GM21786 (cell line): ENCODE measurements at regions not wholly inside any gene's neighbourhood (a gene's known extent, or its start where the extent isn't known, plus 50 kb on each side); places are given as distances from the start of the nearest gene placed in this dataset.
"Not testable (repeated sequence)": the region's sequence is repeated elsewhere in the genome, so short reads cannot be mapped to it uniquely, and the experiment has no call there.

ENCODE experiments used
- ATAC-seq: cut with Tn5 transposase; IDR thresholded peaks from one replicate; pipeline ENCODE4 v1.9.1; 2021; ENCODE audit not compliant: unreplicated experiment

DNA sequence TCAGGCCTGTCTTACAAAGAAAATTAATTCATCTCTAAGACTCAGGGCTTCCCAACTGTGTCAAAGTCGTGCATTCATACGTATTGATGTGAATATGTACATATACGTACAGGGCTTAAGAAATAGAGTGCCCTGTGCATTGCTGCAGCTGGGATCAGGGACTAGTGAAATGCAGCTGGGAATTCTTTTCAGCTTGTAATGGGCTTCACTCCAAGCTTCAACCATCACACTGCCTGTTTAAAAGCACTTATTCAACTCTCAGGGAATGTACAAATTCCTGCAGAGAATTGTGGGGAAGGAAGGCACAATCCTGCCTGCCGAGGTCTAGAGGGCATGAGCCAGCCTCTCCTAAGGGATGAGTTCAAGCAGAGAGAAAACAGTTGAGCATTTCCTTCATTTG, 59.6 kb upstream of the MAN2A1 start:
- ATAC-seq = no peak

DNA sequence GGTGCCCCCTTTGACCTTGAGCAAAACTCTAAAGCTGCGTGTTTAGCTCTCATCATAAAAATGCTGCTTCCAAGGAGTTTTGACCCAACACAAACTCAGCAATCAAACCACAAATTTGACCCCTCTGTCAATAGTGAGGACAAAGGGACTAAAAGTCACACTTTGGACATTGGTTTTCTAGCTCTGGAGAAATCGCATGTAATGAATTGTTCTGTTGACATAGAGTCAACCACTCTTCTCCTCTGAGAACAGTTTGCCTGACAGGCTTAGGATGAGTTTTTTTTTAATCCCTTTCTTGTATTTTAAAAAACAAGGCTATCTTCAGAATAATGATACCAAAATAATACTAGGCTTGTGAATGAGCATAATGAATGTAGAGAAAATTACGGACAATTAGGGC, 61.1 kb upstream of the MAN2A1 start:
- ATAC-seq = no peak

DNA sequence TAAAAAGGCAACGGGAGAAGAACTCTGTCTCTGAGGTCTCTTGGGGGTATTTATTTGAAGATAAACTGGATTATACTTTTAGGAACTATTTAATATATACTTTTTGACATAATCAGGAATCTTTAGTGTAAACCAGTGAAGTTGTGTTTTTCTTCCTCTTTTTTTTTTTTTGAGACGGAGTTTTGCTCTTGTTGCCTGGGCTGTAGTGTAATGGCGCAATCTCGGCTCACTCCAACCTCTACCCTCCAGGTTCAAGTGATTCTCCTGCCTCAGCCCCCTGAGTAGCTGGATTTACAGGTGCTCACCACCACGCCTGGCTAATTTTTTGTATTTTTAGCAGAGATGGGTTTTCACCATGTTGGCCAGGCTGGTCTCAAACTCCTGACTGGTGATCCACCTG, 68.5 kb upstream of the MAN2A1 start:
- ATAC-seq = not testable (repeated sequence)

DNA sequence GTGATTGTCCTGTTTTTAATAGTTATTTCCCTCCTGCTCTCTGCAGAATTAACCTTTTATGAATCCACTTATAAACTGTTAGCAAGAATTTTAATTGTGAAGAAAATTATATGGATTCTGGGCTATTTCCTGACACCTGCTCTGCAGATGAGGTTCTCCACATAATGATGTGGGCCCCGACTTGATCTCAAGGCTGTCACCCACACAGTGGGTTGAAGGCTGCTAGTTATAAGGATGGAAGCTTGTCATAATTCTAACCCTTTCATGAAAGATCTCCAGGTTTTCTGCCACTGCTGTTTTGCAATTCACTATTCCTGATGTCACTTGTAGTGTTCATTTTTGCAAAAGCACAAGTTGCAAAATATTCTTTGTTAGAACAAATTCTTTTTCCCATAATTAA, 69.1 kb upstream of the MAN2A1 start:
- ATAC-seq = no peak

DNA sequence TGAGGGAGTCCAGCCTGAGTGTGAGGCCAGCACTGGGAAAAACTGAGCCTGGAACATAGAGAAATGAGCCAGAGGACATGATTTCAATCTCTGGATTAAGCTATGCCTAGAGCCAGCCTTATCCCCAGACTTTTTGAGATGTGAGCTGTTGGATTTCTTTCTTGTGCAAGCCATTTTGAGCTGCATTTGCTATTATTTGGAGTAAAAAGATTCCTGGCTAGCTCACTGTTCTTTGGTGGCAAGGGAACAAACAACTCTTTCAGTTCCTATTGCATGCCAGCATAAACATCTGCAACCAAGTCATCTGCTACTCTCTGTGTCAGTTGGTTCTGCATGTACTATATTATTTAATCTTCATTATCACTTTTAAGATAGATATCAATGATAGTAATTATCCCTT, 70.1 kb upstream of the MAN2A1 start:
- ATAC-seq = no peak

DNA sequence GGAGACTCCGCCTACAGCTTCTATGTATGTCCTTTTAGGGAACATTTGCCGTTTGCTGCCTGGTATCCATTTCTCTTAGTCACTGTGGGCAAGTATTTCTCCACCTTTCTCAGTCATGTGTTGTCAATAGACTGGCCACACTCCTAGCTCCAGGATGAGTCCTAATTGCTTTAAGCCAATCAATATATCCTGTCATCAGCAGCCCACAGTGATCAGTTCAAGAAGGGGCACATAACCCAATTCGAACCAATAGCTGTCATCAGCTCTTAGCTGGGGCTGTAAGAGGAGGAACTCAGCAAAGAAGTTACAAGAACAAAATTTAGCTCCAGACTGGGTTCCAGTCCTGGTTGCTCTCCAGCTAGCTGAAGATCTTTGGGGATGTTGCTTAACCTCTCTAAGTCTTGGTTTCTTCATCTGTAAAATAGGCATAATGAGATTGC, 70.7 kb upstream of the MAN2A1 start:
- ATAC-seq = no peak

DNA sequence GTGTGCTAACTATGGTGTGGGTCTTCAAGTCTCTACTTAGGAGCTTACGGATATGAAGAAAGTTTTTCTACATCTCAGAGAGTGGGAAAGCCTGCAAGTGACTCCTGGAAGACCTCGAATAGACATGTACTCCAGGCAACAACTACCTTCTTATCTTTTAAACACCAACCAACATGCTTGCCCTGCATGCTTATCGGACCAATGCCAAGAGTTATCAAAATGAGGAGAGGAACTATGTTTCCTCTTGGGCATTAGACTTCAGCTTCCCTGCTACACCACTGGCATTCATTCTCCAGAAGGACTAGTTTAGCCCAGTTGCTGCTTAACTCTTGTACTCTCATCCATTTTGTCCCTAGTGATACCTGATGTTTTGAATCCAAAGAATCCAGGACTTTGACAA, 74.7 kb upstream of the MAN2A1 start:
- ATAC-seq = no peak

DNA sequence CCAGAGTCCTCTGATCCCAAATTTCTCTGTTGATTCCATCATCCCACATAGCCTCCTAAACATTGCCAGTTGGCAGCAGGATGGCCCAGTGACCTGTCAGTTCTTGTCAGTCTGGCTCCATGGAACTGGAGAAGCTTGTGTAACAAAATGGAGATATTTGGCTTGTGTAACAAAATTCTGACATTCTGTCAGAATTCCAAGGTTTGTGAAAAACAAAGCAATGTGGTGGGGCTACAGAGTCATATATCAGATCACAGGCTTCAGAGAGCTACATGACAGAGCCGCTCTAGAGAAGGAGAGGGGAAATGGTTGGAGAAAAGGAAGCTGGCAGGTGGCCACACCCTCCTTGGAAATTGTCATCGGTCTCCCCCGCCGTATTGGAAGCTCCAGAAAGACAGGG, 75.4 kb upstream of the MAN2A1 start:
- no peak for ATAC-seq

DNA sequence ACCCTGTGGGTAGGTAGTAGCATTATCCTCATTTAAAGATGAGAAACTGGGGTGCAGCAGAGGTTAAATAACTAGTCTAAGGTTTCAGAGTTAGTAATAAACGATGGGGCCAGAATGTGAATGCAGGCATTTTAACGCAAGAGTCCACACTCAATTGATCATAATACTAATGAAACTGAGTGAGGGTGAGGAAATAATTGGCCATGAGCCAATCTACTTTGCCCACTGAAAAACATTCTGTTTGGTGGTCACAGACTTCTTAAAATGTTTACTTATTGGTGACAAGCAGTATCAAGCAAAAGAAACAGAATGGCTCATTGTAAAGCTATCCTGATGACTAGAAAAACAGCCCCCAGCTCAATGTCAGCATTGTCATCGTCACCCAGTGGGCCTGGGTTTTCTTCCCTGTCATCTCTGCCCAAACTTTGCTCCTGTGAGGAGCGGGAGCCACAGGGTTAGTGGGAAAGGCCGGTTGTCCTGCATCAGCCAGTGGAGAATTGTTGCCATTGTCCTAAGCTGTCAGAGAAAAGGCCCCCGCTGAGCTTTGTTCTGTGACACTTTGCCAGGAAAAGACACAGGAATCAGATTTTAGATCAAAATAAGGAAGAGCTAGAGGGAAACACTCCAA, 77.3 kb upstream of the MAN2A1 start:
- no peak for ATAC-seq

DNA sequence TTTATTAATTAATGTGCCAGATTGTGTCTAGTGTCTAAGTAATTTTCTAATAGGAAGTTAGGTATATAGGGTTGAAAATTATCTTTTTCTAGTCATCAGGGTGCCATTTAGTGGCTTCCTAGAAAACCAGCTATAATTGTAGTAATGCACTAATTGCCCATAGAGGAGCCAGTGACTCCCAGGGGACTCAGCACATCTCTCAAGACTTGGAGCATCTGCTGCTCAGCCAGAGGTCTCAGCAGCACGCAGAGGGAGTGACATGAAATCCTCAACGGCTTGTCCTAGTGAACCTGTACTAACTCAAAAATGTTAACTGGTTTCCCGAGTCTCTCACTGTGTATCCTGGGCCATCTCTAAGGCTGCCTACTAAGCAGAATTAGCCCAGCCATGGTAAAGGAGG, 78.2 kb upstream of the MAN2A1 start:
- no peak for ATAC-seq

DNA sequence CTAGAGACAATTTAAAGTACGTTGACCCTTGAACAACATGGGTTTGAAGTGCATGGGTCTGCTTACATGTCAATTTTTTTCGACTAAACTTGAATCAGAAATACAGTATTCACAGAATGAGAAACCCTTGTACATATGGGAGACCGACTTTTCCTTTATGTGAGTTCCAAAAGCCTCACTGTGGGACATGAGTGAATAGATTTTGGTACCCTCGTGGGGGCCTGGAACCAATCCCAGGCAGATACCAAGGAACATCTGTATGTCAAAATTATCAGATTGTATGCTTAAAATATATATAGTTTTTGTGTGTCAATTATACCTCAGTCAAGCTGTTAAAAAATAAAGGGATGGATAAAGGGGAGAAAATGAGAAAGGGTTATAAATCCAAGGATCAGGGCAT, 78.7 kb upstream of the MAN2A1 start:
- ATAC-seq = no peak

DNA sequence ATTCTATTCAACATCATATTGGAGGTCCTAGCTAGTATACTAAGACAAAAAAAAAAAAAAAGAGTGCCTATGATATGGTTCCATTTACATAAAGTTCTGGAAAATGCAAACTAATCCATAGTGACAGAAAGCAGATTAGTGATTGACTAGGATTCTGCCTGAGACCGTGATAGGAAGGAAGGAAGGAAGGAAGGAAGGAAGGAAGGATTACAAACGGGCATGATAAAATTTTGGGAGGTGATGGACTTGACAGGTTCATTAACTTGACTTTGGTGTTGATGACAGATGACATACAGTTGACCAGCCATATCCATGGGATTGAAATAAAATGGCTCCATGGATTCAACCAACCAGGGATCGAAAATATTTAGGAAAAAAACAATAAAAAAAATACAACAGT, 79.1 kb upstream of the MAN2A1 start:
- no peak for ATAC-seq

DNA sequence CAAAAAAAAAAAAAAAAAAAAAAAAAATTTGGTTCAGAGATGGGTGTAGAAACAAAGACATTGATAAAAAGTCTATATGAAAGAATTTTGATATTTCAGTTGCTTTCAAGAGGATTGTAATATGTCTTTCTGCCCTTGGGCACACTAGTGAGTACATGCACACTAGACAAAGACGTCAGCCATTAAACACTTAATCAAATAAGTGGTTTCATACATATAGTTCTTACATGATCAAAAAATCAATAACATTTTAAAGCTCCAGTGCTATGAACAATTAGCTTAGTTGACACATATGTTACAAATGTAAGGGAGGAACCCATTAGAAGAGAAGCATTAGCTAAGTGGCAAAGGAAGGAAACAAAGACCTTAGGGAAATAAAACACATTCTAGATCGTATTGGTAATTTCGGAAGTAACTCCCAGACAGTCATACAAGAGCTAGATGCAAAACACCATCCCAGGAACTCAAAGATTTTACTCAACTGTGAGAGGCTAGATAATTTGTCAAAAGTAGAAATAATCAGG, 84.5 kb upstream of the MAN2A1 start:
- no peak for ATAC-seq

DNA sequence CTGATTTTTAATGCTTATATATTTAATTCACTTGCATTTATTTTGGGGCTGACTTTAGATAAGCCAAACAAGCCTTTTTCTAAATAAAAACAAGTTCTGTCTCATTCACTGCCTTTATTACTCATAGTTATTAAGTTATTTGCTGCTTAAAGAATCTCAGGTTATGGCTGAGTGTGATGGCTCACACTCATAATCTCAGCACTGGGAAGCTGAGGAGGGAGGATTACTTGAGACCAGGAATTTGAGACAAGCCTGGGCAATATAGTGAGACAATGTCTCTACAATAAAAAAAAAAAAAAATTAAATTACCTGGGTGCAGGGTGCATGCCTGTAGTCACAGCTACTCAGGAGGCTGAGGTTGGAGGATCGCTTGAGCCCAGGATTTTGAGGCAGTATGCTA, 85.0 kb upstream of the MAN2A1 start:
- ATAC-seq = no peak

DNA sequence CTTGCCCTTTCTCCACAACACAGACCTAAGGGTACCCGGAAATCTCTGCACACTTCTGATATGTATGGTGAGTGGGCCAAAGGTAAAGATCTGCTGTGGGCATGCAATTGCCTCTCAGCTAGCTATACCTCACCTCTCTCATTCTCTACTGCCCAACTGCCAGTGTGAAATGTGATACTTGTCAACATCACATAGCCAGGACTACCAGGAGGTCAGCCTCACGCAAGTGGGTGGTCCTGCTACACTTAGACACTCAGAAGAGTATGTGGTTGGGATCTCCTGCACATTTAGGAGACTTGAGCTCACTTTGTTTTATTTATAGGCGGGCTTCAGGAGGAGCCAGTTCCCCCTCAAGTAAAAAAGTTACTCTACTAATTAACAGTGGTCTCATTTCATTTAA, 88.0 kb upstream of the MAN2A1 start:
- no peak for ATAC-seq

DNA sequence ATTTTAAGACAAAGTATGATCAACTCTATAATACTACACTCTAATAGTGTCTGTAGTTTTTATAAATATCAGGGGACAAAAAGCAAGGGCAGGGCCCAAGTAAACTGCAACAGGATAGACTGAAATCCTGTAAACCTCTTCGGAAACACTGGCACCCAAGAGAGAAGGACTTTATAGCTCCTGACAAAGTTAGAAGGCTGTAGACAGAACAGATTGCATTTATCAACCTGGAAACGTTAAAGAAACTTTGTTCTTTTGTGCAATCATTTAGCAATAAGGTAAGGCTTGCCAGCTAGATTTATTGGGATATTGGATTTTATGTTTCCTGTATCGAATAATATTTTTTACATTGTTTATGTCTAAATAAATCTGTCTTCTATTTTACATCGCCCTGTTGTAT, 91.8 kb upstream of the MAN2A1 start:
- ATAC-seq = no peak

DNA sequence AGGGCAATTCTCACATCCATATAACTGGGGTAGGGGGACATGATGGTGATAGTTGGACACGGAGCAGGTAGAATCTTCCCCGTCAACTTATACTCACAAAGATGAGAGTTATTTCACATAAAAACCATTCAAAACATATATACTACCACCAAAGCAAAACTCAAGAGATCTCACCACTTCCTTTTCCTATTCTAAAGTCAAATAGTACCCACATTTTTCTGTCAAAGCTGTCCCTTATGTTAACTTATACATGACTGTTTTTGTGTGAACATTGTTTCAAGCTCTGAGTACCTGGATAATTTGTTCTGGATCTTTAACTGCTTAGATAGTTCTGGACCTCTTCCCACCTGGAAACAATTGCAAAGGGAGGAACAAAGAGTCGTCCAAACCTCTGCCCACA, 95.5 kb upstream of the MAN2A1 start:
- no peak for ATAC-seq

DNA sequence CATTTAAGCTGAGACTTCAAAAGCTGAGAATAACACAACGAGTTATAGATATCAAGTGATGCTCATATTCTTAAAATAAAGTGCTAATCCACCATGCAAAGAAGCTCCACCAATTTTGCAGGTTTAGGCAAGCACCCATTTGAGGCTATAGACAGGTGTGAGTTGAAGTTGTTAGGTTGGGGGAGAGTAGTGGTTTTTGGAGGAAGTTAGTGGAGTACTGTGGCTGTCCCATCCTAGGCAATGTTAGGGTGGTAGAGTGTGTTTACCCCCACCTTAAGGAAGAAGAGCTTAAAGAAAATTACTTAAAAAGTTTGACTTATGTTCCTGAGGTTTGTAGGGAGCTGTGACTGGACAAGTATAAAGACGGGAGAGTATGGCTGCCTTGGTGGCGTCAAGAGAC, 98.9 kb upstream of the MAN2A1 start:
- ATAC-seq = no peak

DNA sequence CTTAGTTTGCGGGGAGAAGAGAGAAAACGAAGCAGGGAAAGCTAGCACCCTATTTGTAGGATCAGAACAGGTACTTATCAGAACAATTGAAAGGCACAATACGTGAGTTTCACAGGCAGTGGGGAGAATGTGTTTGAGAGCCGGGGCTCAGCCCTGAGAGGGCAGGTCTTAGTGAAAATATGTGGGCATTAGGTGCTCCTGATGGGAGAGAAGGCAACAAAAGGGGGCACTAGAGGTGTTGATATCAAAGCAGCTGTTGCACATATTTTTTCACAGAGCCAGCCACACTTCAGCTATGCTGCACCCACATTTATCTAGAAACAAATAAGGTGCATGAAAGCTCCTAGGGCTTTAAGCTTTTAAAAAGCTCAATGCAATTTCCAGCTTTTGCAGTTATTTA, 99.7 kb upstream of the MAN2A1 start:
- no peak for ATAC-seq

DNA sequence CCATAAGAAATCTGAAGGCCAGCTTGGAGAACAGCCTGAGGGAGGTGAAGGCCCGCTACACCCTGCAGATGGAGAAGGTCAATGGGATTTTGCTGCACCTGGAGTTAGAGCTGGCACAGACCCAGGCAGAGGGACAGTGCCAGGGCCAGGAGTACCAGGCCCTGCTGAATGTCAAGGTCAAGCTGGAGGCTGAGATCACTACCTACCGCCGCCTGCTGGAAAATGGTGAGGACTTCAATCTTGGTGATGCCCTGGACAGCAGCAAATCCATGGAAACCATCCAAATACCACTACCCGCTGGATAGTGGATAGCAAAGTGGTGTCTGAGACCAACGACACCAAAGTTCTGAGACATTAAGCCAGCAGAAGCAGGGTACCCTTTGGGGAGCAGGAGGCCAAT, 100.5 kb upstream of the MAN2A1 start:
- ATAC-seq = no peak

DNA sequence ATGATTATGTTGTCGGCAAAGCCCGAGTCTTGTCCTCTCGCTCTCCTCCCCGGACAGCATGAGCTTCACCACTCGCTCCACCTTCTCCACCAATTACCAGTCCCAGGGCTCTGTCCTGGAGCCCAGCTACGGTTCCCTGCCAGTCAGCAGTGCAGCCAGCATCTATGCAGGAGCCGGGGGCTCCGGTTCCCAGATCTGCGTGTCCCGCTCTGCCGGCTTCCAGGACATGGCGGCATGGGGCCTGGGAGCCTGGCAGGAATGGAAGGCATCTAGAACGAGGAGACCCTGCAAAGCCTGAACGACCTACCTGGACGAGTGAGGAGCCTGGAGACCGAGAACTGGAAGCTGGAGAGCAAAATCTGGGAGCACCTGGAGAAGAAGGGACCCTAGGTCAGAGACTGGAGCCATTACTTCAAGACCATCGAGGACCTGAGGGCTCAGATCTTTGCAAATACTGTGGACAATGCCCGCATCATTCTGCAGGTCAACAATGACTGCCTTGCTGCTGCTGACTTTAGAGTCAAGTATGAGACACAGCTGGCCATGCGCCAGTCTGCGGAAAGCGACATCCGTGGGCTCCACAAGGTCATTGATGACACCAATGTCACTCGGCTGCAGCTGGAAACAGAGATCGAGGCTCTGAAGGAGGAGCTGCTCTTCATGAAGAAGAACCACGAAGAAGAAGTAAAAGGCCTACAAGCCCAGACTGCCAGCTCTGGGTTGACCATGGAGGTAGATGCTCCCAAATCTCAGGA, 101.3 kb upstream of the MAN2A1 start:
- no peak for ATAC-seq

DNA sequence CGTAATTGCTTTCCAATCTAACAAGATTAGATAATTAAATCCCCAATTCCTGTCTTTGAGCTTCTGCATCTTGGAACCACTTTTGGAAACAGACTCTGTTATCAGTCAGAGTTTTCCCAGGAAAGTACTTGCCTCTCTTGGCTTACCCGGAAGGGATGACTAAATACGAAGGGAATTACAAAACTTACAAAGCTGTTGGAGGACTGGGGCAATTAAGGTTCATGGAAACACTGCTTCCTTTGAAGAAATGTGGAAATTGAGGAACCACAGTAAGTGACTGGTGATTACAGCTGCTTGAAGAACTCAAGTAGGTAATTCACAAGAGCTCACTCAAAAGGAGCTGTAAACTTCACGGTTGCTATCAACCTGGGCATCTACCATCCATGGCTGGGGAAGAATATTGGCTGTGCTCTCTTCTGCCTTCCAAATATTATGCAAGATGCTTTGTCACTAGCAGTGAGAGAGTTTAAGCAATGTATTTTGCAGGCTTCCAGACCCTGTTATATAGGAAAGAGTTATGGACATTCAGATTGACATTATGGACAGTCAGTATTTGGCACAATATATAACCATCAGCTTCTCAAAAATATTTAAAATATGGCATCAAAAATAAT, 104.6 kb upstream of the MAN2A1 start:
- ATAC-seq = no peak
